GM12864 (cell line): ENCODE measurements at regions not wholly inside any gene's neighbourhood (a gene's known extent, or its start where the extent isn't known, plus 50 kb on each side); places are given as distances from the start of the nearest gene placed in this dataset.

Experiments used
- DNase-seq: peaks from one replicate; pipeline ENCODE4 v3.0.0-alpha.2; 2011; ENCODE audit warnings: low read depth
- H3K4me3 ChIP-seq: 2 replicates; pipeline ENCODE4 v1.5.1; 2011; ENCODE audit warnings: mild to moderate bottlenecking, low read depth, low read length, control low read depth
- CTCF ChIP-seq: IDR thresholded peaks from 2 replicates; pipeline ENCODE4 v1.5.1; 2011; ENCODE audit warnings: low read depth, mild to moderate bottlenecking, moderate library complexity, low read length, control low read depth, inconsistent platforms; ENCODE audit errors: missing control alignments

- TF ChIP-seq CTCF: no peak
- DNase-seq: no peak
These were observed 233.7 kb downstream of the COG6 start for GRCh38 chr13:39888865-39889810.

GRCh38 chr13:39890537-39890936 lies 235.1 kb downstream of the COG6 start:
- no peak overlapping the region for H3K4me3 ChIP-seq
- TF ChIP-seq CTCF: no peak
- no peak for DNase-seq

More at GRCh38 chr13:39888865-39889810, 233.7 kb downstream of the COG6 start:
- no peak overlapping the region for H3K4me3 ChIP-seq

GRCh38 chr13:39892721-39893685 lies 237.5 kb downstream of the COG6 start:
- no peak for TF ChIP-seq CTCF
- DNase-seq: no peak
- no peak overlapping the region for H3K4me3 ChIP-seq

GRCh38 chr13:39893808-39894207 lies 238.3 kb downstream of the COG6 start:
- TF ChIP-seq CTCF: no peak
- DNase-seq: no peak
- no peak overlapping the region for H3K4me3 ChIP-seq

- DNase-seq: no peak
- H3K4me3 ChIP-seq: no peak overlapping the region
- no peak for TF ChIP-seq CTCF
These were observed 239.1 kb downstream of the COG6 start for GRCh38 chr13:39894586-39894985.

GRCh38 chr13:39895254-39895653 lies 239.8 kb downstream of the COG6 start:
- no peak for TF ChIP-seq CTCF
- no peak for DNase-seq

More at GRCh38 chr13:39895254-39895653, 239.8 kb downstream of the COG6 start:
- no peak overlapping the region for H3K4me3 ChIP-seq
